ENCODE measurements at regions not wholly inside any gene's neighbourhood (a gene's known extent, or its start where the extent isn't known, plus 50 kb on each side); places are given as distances from the start of the nearest gene placed in this dataset.
"Not testable (repeated sequence)": the region's sequence is repeated elsewhere in the genome, so short reads cannot be mapped to it uniquely, and the experiment has no call there.

- H3K27ac Mint-ChIP-seq: no peak overlapping the region
- H3K27me3 Mint-ChIP-seq: no peaks in the 10 kb centered on the region
- H3K4me3 Mint-ChIP-seq: no peak overlapping the region
- ATAC-seq (replicated peaks) (no peak), DNase-seq (no peak)
- peaks cover 0 to 9% of the 10 kb centered on the region in 2 donors for H3K4me1 Mint-ChIP-seq
- H3K9me3 Mint-ChIP-seq: no peaks in the 10 kb centered on the region
- H3K36me3 Mint-ChIP-seq: peaks cover 47 to 57% of the 10 kb centered on the region in 2 donors
Observed at GRCh38 chr14:71625891-71626701, 306.1 kb upstream of the RGS6 start.

GRCh38 chr14:71628433-71628832 is 303.8 kb upstream of the RGS6 start:
- H3K4me1 Mint-ChIP-seq: peaks cover 0 to 2% of the 10 kb centered on the region in 2 donors

GRCh38 chr14:71629250-71629649 is 303.0 kb upstream of the RGS6 start:
- Mint-ChIP-seq H3K4me3 (no peak overlapping the region), H3K27ac (no peak overlapping the region), H3K36me3 (peaks cover 53 to 66% of the 10 kb centered on the region in 2 donors), H3K27me3 (no peaks in the 10 kb centered on the region), H3K4me1 (peaks cover 0 to 2% of the 10 kb centered on the region in 2 donors), H3K9me3 (peaks cover 2 to 5% of the 10 kb centered on the region in 2 donors)
- ATAC-seq (replicated peaks) (no peak), DNase-seq (no peak)

More at GRCh38 chr14:71628433-71628832, 303.8 kb upstream of the RGS6 start:
- no peak for ATAC-seq (replicated peaks)
- Mint-ChIP-seq H3K4me3 (no peak overlapping the region), H3K36me3 (peaks cover 51 to 63% of the 10 kb centered on the region in 2 donors), H3K27me3 (no peaks in the 10 kb centered on the region), H3K27ac (no peak overlapping the region), H3K9me3 (peaks cover under 1 to 2% of the 10 kb centered on the region in 2 donors)
- DNase-seq: no peak

GRCh38 chr14:71629765-71630492 is 302.3 kb upstream of the RGS6 start:
- Mint-ChIP-seq H3K27ac (no peak overlapping the region), H3K4me3 (no peak overlapping the region), H3K36me3 (peaks cover 59 to 71% of the 10 kb centered on the region in 2 donors), H3K4me1 (peaks cover 0 to 2% of the 10 kb centered on the region in 2 donors), H3K27me3 (no peaks in the 10 kb centered on the region), H3K9me3 (peaks cover 2 to 5% of the 10 kb centered on the region in 2 donors)
- DNase-seq (no peak), ATAC-seq (replicated peaks) (no peak)

GRCh38 chr14:71631030-71631429 is 301.2 kb upstream of the RGS6 start:
- H3K27me3 Mint-ChIP-seq; H3K9me3 Mint-ChIP-seq; H3K4me3 Mint-ChIP-seq; H3K4me1 Mint-ChIP-seq; DNase-seq; ATAC-seq (replicated peaks); H3K27ac Mint-ChIP-seq: not testable (repeated sequence)
- H3K36me3 Mint-ChIP-seq: peaks cover 61 to 75% of the 10 kb centered on the region in 2 donors

- H3K36me3 Mint-ChIP-seq: peaks cover 62 to 78% of the 10 kb centered on the region in 2 donors
- H3K9me3 Mint-ChIP-seq: peaks cover 2 to 5% of the 10 kb centered on the region in 2 donors
- H3K4me3 Mint-ChIP-seq: no peak overlapping the region
- peaks cover 0 to 5% of the 10 kb centered on the region in 2 donors for H3K4me1 Mint-ChIP-seq
- DNase-seq (no peak), ATAC-seq (replicated peaks) (no peak)
- no peaks in the 10 kb centered on the region for H3K27me3 Mint-ChIP-seq
- no peak overlapping the region for H3K27ac Mint-ChIP-seq
Observed at GRCh38 chr14:71632440-71632946, 299.7 kb upstream of the RGS6 start.

- no peak for DNase-seq
- Mint-ChIP-seq H3K4me1 (peaks cover 0 to 2% of the 10 kb centered on the region in 2 donors), H3K9me3 (peaks cover 2 to 5% of the 10 kb centered on the region in 2 donors), H3K4me3 (no peak overlapping the region), H3K27me3 (no peaks in the 10 kb centered on the region), H3K36me3 (peaks cover 54 to 72% of the 10 kb centered on the region in 2 donors), H3K27ac (peak overlapping the region; percentile 15)
- no peak for ATAC-seq (replicated peaks)
Observed at GRCh38 chr14:71636076-71636475, 296.2 kb upstream of the RGS6 start.

GRCh38 chr14:71636820-71637471 is 295.3 kb upstream of the RGS6 start:
- H3K36me3 Mint-ChIP-seq: peaks cover 56 to 72% of the 10 kb centered on the region in 2 donors
- no peak for ATAC-seq (replicated peaks)

GRCh38 chr14:71638523-71639196 is 293.6 kb upstream of the RGS6 start:
- DNase-seq: no peak
- H3K9me3 Mint-ChIP-seq: peaks cover 2 to 10% of the 10 kb centered on the region in 2 donors
- peaks cover 52 to 75% of the 10 kb centered on the region in 2 donors for H3K36me3 Mint-ChIP-seq
- no peak overlapping the region for H3K27ac Mint-ChIP-seq
- no peak overlapping the region for H3K4me3 Mint-ChIP-seq
- no peaks in the 10 kb centered on the region for H3K27me3 Mint-ChIP-seq
- no peak for ATAC-seq (replicated peaks)
- peaks cover 0 to 2% of the 10 kb centered on the region in 2 donors for H3K4me1 Mint-ChIP-seq

More at GRCh38 chr14:71636820-71637471, 295.3 kb upstream of the RGS6 start:
- Mint-ChIP-seq H3K4me3 (no peak overlapping the region), H3K9me3 (peaks cover 3 to 5% of the 10 kb centered on the region in 2 donors), H3K27ac (no peak overlapping the region), H3K4me1 (peaks cover 0 to 2% of the 10 kb centered on the region in 2 donors), H3K27me3 (no peaks in the 10 kb centered on the region)
- DNase-seq: no peak

- Mint-ChIP-seq H3K9me3 (peaks cover 0 to 10% of the 10 kb centered on the region in 2 donors), H3K27ac (no peak overlapping the region), H3K36me3 (peaks cover 46 to 72% of the 10 kb centered on the region in 2 donors), H3K27me3 (no peaks in the 10 kb centered on the region), H3K4me1 (no peaks in the 10 kb centered on the region), H3K4me3 (no peak overlapping the region)
- DNase-seq (no peak), ATAC-seq (replicated peaks) (no peak)
Observed at GRCh38 chr14:71642715-71643114, 289.5 kb upstream of the RGS6 start.

- ATAC-seq (replicated peaks): no peak
- Mint-ChIP-seq H3K27ac (no peak overlapping the region), H3K4me1 (no peaks in the 10 kb centered on the region), H3K27me3 (no peaks in the 10 kb centered on the region), H3K36me3 (peaks cover 47 to 70% of the 10 kb centered on the region in 2 donors), H3K9me3 (peaks cover 3 to 12% of the 10 kb centered on the region in 2 donors), H3K4me3 (no peak overlapping the region)
- no peak for DNase-seq
Observed at GRCh38 chr14:71645656-71646055, 286.6 kb upstream of the RGS6 start.

GRCh38 chr14:71646518-71646917 is 285.7 kb upstream of the RGS6 start:
- Mint-ChIP-seq H3K27ac (no peak overlapping the region), H3K4me3 (no peak overlapping the region), H3K4me1 (peaks cover 0 to 3% of the 10 kb centered on the region in 2 donors), H3K9me3 (peaks cover 6 to 13% of the 10 kb centered on the region in 2 donors), H3K36me3 (peaks cover 49 to 72% of the 10 kb centered on the region in 2 donors), H3K27me3 (no peaks in the 10 kb centered on the region)
- no peak for ATAC-seq (replicated peaks)
- no peak for DNase-seq

GRCh38 chr14:71647086-71647784 is 285.0 kb upstream of the RGS6 start:
- peaks cover 9 to 12% of the 10 kb centered on the region in 2 donors for H3K9me3 Mint-ChIP-seq
- H3K36me3 Mint-ChIP-seq: peaks cover 50 to 72% of the 10 kb centered on the region in 2 donors
- no peaks in the 10 kb centered on the region for H3K27me3 Mint-ChIP-seq
- ATAC-seq (replicated peaks) (no peak), DNase-seq (no peak)
- peaks cover 0 to 5% of the 10 kb centered on the region in 2 donors for H3K4me1 Mint-ChIP-seq
- no peak overlapping the region for H3K27ac Mint-ChIP-seq
- no peak overlapping the region for H3K4me3 Mint-ChIP-seq

Measured in stimulated activated naive B cell treated with anti-CD40 and anti-IgM and Interleukin-4, amounts not matched to agents 10 μg/mL and 1 μg/mL and 100 μg/mL, for 72 hours (primary cell).